ENCODE measurements at regions not wholly inside any gene's neighbourhood (a gene's known extent, or its start where the extent isn't known, plus 50 kb on each side); places are given as distances from the start of the nearest gene placed in this dataset.

DNA sequence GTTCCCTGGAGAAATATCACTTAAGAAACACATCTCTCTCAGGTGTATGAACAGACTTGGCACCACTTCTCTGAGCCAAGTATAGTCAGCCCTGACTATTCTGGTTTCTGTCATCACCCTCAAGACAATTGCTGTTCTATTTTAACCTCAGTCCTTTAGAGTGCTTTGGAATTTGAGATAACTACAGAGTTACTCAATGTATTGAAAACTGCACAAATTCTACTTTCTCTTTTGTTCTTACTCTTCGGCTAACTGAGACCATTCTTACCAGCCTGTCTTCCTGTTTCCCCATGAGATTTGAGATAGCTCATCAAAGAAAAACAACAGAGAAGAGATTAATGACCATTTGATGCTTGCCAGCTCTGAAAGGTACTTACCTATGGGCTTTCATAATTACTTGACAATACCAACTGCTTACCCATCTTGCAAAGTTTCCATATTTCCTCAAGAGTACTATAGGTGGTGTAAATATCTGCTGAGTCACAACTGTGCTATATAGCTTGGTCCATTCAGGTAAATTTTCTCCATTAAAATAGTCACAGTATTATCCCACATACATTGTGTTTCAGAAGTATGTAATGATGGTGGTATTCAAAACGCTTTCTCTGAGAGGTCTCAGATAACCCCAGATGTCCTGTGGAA lies 467.5 kb upstream of the CHST9 start:
- no peaks in the 10 kb centered on the region for H3K9me3 ChIP-seq
- H3K4me3 ChIP-seq: no peak overlapping the region
- no peak overlapping the region for H3K27ac ChIP-seq
- ATAC-seq: no peak
- no peaks in the 10 kb centered on the region for H3K27me3 ChIP-seq
- no peaks in the 10 kb centered on the region for H3K4me1 ChIP-seq
- 18 to 48% methylated on average over 2 of the region's 2 CpGs for WGBS, 2 donors (ENCODE audit: low coverage in 1 of 2)
- no peaks in the 10 kb centered on the region for H3K36me3 ChIP-seq
- TF ChIP-seq POLR2A (IDR thresholded peaks at IDR 0.05): no peak
- TF ChIP-seq, protein P1, sequence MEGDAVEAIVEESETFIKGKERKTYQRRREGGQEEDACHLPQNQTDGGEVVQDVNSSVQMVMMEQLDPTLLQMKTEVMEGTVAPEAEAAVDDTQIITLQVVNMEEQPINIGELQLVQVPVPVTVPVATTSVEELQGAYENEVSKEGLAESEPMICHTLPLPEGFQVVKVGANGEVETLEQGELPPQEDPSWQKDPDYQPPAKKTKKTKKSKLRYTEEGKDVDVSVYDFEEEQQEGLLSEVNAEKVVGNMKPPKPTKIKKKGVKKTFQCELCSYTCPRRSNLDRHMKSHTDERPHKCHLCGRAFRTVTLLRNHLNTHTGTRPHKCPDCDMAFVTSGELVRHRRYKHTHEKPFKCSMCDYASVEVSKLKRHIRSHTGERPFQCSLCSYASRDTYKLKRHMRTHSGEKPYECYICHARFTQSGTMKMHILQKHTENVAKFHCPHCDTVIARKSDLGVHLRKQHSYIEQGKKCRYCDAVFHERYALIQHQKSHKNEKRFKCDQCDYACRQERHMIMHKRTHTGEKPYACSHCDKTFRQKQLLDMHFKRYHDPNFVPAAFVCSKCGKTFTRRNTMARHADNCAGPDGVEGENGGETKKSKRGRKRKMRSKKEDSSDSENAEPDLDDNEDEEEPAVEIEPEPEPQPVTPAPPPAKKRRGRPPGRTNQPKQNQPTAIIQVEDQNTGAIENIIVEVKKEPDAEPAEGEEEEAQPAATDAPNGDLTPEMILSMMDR (IDR thresholded peaks at IDR 0.05): no peak
- no peak for TF ChIP-seq EP300 (IDR thresholded peaks at IDR 0.05)
- TF ChIP-seq POLR2AphosphoS5 (IDR thresholded peaks at IDR 0.05): no peak

DNA sequence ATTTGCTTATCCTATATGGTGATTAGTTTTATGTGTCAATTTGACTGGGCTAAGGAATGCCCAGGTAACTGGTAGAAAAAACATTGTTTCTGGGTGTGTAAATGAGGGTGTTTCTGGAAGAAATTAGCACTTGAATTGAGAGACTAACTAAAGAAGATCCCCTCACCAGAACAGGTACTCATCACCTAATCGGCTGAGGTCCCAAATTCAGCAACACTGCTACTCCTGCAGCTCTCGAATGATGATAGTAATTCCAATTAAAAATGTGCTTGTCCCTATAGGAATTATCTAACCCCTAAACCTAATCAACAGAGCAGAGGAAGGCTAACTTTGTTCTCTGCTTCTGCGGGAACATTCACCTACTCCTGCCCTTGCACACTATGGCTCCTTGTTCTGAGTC lies 464.5 kb upstream of the CHST9 start:
- TF ChIP-seq EP300 (IDR thresholded peaks at IDR 0.05) (no peak), POLR2A (IDR thresholded peaks at IDR 0.05) (no peak), POLR2AphosphoS5 (IDR thresholded peaks at IDR 0.05) (no peak)
- TF ChIP-seq, protein P1 (IDR thresholded peaks at IDR 0.05): no peak
- no peaks in the 10 kb centered on the region for H3K9me3 ChIP-seq
- no peaks in the 10 kb centered on the region for H3K4me1 ChIP-seq
- H3K4me3 ChIP-seq: no peak overlapping the region
- no peak overlapping the region for H3K27ac ChIP-seq
- ATAC-seq: no peak
- no peaks in the 10 kb centered on the region for H3K36me3 ChIP-seq
- 72 to 80% methylated on average over 3 of the region's 3 CpGs for WGBS, 2 donors (ENCODE audit: low coverage in 1 of 2)
- H3K27me3 ChIP-seq: no peaks in the 10 kb centered on the region

DNA sequence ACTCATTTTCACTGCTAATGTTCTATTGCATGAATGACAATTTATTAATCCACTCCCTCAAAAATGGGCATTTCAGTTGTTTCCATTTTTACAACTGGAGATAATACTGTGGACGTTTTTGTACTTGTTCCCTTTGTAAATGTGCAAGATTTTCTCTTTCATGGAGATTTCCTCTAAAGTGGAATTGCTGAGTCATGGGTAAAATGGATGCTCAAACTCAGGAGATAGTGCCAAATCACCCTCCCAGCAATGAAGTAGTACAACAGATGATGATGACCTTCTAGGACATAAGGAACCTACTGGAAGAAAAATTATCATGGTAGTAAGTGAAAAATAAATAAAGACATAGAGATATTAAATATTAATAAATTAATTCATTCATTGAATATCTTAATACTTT lies 460.8 kb upstream of the CHST9 start:
- WGBS, 2 donors (ENCODE audit: low coverage in 1 of 2): 13 to 50% methylated on average over 1 of the region's 1 CpG
- Histone ChIP-seq H3K9me3 (no peaks in the 10 kb centered on the region), H3K4me1 (no peaks in the 10 kb centered on the region), H3K27ac (no peak overlapping the region), H3K4me3 (no peak overlapping the region), H3K27me3 (no peaks in the 10 kb centered on the region), H3K36me3 (no peaks in the 10 kb centered on the region)
- no peak for ATAC-seq
- TF ChIP-seq, protein P1 (IDR thresholded peaks at IDR 0.05): no peak
- TF ChIP-seq POLR2AphosphoS5 (IDR thresholded peaks at IDR 0.05) (no peak), EP300 (IDR thresholded peaks at IDR 0.05) (no peak), POLR2A (IDR thresholded peaks at IDR 0.05) (no peak)

DNA sequence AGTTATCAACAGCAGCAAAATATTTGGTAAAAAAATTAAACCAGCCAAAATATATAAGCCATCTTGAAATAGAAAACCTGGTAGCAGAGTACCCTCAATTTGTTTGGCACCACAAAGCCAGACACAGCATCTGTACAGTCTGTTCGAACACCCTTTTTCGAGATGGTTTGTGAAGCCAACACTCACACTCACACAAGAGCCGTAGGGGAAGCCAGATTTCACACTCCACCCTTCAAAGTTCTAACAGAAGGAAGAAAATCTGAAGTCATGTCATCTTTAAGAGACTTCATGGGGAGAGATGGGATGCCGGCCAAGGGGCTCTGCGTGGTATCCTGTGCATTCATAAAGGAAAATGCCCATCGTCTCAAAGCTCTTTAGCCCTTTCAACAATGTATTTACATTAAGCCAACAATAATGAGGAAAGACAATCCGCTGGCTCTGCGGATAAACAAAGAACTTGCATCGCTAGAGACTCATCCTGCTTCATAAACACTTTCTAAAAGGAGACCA lies 451.5 kb upstream of the CHST9 start:
- Histone ChIP-seq H3K9me3 (no peaks in the 10 kb centered on the region), H3K4me3 (no peak overlapping the region), H3K27me3 (no peaks in the 10 kb centered on the region), H3K36me3 (no peaks in the 10 kb centered on the region), H3K27ac (no peak overlapping the region), H3K4me1 (no peaks in the 10 kb centered on the region)
- TF ChIP-seq, protein P1 (IDR thresholded peaks at IDR 0.05): no peak
- no peak for TF ChIP-seq POLR2A (IDR thresholded peaks at IDR 0.05)
- TF ChIP-seq POLR2AphosphoS5 (IDR thresholded peaks at IDR 0.05): no peak
- no peak for TF ChIP-seq EP300 (IDR thresholded peaks at IDR 0.05)
- 88 to 94% methylated on average over 4 to 8 of the region's 9 CpGs for WGBS, 2 donors (ENCODE audit: low coverage in 1 of 2)
- ATAC-seq: no peak

DNA sequence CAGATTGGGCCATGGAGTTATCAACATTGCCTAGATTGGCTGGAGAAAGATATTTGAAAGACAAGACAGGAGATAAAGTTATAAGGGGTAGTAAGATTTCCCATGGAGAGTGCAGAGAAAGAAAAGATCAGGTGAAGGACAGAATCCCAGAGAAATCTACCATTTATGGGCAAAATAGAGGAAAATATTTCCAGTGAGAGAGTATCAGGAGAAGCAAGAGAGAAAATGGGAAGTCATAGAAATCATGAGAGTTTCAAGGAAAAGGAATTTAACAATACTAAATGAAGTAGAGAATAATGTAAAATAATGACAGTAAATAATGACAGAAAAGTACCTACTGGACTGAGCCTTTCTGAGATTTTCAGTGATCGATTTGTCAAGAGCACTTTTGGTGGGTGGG lies 447.6 kb upstream of the CHST9 start:
- Histone ChIP-seq H3K4me1 (no peaks in the 10 kb centered on the region), H3K4me3 (no peak overlapping the region), H3K27me3 (peaks cover 3% of the 10 kb centered on the region), H3K9me3 (no peaks in the 10 kb centered on the region), H3K36me3 (no peaks in the 10 kb centered on the region), H3K27ac (no peak overlapping the region)
- no peak for ATAC-seq
- WGBS, 2 donors (ENCODE audit: low coverage in 1 of 2): 82% methylated on average over 1 of the region's 1 CpG; no CpG with 5 or more reads in 1 of the 2 donors
- TF ChIP-seq POLR2AphosphoS5 (IDR thresholded peaks at IDR 0.05) (no peak), EP300 (IDR thresholded peaks at IDR 0.05) (no peak), POLR2A (IDR thresholded peaks at IDR 0.05) (no peak)
- TF ChIP-seq, protein P1 (IDR thresholded peaks at IDR 0.05): no peak
